ENCODE measurements at regions not wholly inside any gene's neighbourhood (a gene's known extent, or its start where the extent isn't known, plus 50 kb on each side); places are given as distances from the start of the nearest gene placed in this dataset.

- TF ChIP-seq CTCF (IDR thresholded peaks at IDR 0.05), result no peak
- TF ChIP-seq ZFX (IDR thresholded peaks at IDR 0.05; ENCODE audit: borderline replicate concordance), result no peak
Observed at GRCh38 chr2:6354546-6354945, 511.2 kb downstream of the CMPK2 start.

All from 22Rv1 (cell line).